Neural cell (in vitro differentiated cells): ENCODE measurements at regions not wholly inside any gene's neighbourhood (a gene's known extent, or its start where the extent isn't known, plus 50 kb on each side); places are given as distances from the start of the nearest gene placed in this dataset.
"Not testable (repeated sequence)": the region's sequence is repeated elsewhere in the genome, so short reads cannot be mapped to it uniquely, and the experiment has no call there.

Experiments
- H2AFZ ChIP-seq: fragments of 200-600, 300-800 bp; sonication (generic), shearing (Covaris generic); 2 replicates; pipeline ENCODE4 v1.6.0; 2014; ENCODE audit warnings: low read depth, mild to moderate bottlenecking, antibody characterized with exemption, low read length, moderate library complexity
- H3F3A ChIP-seq: fragments of 200-600 bp; shearing (Covaris generic); 2 replicates; pipeline ENCODE4 v1.6.1; 2016; ENCODE audit warnings: mild to moderate bottlenecking, moderate library complexity, mixed read lengths, antibody characterized with exemption, low read length; ENCODE audit not compliant: insufficient read depth, poor library complexity, severe bottlenecking
- H3K27ac ChIP-seq: fragments of 200-600, 300-800 bp; sonication (generic), shearing (Covaris generic); 2 replicates; pipeline ENCODE4 v1.5.1; 2014; ENCODE audit warnings: mild to moderate bottlenecking, low read length, moderate library complexity
- H3K27me3 ChIP-seq: fragments of 300-800, 200-600 bp; sonication (generic), shearing (Covaris generic); 2 replicates; pipeline ENCODE4 v1.6.0; 2014; ENCODE audit warnings: mild to moderate bottlenecking, low read depth, low read length, moderate library complexity; ENCODE audit not compliant: insufficient read depth
- H3K36me3 ChIP-seq: fragments of 300-800, 200-600 bp; sonication (generic), shearing (Covaris generic); 2 replicates; pipeline ENCODE4 v1.5.1; 2014; ENCODE audit warnings: mild to moderate bottlenecking, antibody characterized with exemption, low read length, moderate library complexity; ENCODE audit not compliant: insufficient read depth
- H3K4me2 ChIP-seq: fragments of 300-800, 200-600 bp; sonication (generic), shearing (Covaris generic); 2 replicates; pipeline ENCODE4 v1.6.0; 2014; ENCODE audit warnings: mild to moderate bottlenecking, low read length
- H3K4me3 ChIP-seq: fragments of 300-800, 200-600 bp; sonication (generic), shearing (Covaris generic); 2 replicates; pipeline ENCODE4 v1.5.1; 2014; ENCODE audit warnings: mild to moderate bottlenecking, low read length, moderate library complexity
- H3K79me2 ChIP-seq: fragments of 200-600 bp; shearing (Covaris generic); replicated peaks from 2 replicates; pipeline ENCODE4 v1.6.0; 2014; ENCODE audit warnings: mild to moderate bottlenecking, low read length, moderate library complexity; ENCODE audit not compliant: insufficient read depth
- H3K9ac ChIP-seq: fragments of 300-800, 200-600 bp; sonication (generic), shearing (Covaris generic); 2 replicates; pipeline ENCODE4 v1.6.1; 2016; ENCODE audit warnings: mild to moderate bottlenecking, low read length, mixed read lengths
- H3K9me2 ChIP-seq: fragments of 200-600 bp; shearing (Covaris generic); 2 replicates; pipeline ENCODE4 v1.6.1; 2016; ENCODE audit warnings: mild to moderate bottlenecking, low read length, mixed read lengths; ENCODE audit not compliant: insufficient read depth
- H3K9me3 ChIP-seq: fragments of 200-600, 300-800 bp; sonication (generic), shearing (Covaris generic); 2 replicates; pipeline ENCODE4 v1.6.1; 2016; ENCODE audit warnings: mild to moderate bottlenecking, mixed run types, low read length, moderate library complexity, mixed read lengths
- H4K20me1 ChIP-seq: fragments of 200-600 bp; shearing (Covaris generic); 2 replicates; pipeline ENCODE4 v1.6.1; 2016; ENCODE audit warnings: mild to moderate bottlenecking, mixed run types; ENCODE audit not compliant: insufficient read depth
- CTCF ChIP-seq: fragments of 450-650 bp; IDR thresholded peaks from 2 replicates; pipeline ENCODE4 v1.5.1; 2014; ENCODE audit warnings: antibody characterized with exemption, mild to moderate bottlenecking, moderate library complexity; ENCODE audit not compliant: poor library complexity, severe bottlenecking
- EP300 ChIP-seq: fragments of 450-650 bp; conservative IDR thresholded peaks from 2 replicates; pipeline ENCODE4 v1.6.1; 2014; ENCODE audit warnings: antibody characterized with exemption, mild to moderate bottlenecking, moderate library complexity; ENCODE audit not compliant: poor library complexity, severe bottlenecking
- EZH2 ChIP-seq: fragments of 200-600, 300-800 bp; shearing (Covaris generic), sonication (generic); IDR thresholded peaks from 2 replicates; pipeline ENCODE4 v1.6.1; 2014; ENCODE audit warnings: antibody characterized with exemption, low read length, borderline replicate concordance, mild to moderate bottlenecking; ENCODE audit not compliant: insufficient read depth, poor library complexity, severe bottlenecking
- MXI1 ChIP-seq: fragments of 450-650 bp; conservative IDR thresholded peaks from 2 replicates; pipeline ENCODE4 v1.6.1; 2014; ENCODE audit warnings: antibody characterized with exemption, mild to moderate bottlenecking; ENCODE audit not compliant: poor library complexity, severe bottlenecking
- POLR2AphosphoS5 ChIP-seq: IDR thresholded peaks from 2 replicates; pipeline ENCODE4 v1.6.1; 2012
- RAD21 ChIP-seq: fragments of 450-650 bp; conservative IDR thresholded peaks from 2 replicates; pipeline ENCODE4 v1.6.1; 2014; ENCODE audit warnings: antibody characterized with exemption, mild to moderate bottlenecking, moderate library complexity
- REST ChIP-seq: IDR thresholded peaks from 2 replicates; pipeline ENCODE4 v1.6.1; 2012; ENCODE audit warnings: borderline replicate concordance
- SMC3 ChIP-seq: fragments of 450-650 bp; conservative IDR thresholded peaks from 2 replicates; pipeline ENCODE4 v1.6.1; 2014; ENCODE audit warnings: antibody characterized with exemption, mild to moderate bottlenecking, moderate library complexity; ENCODE audit not compliant: poor library complexity
- TAF1 ChIP-seq: IDR thresholded peaks from 2 replicates; pipeline ENCODE4 v1.6.1; 2012; ENCODE audit warnings: low read depth

- Histone ChIP-seq H2AFZ (no peak overlapping the region), H3K4me3 (no peak overlapping the region), H3K9me2 (no peaks in the 10 kb centered on the region), H4K20me1 (no peaks in the 10 kb centered on the region), H3K4me2 (no peak overlapping the region), H3K9me3 (no peaks in the 10 kb centered on the region), H3K27me3 (no peaks in the 10 kb centered on the region), H3F3A (no peaks in the 10 kb centered on the region), H3K36me3 (no peaks in the 10 kb centered on the region), H3K27ac (no peak overlapping the region), H3K9ac (no peak overlapping the region), H3K79me2 (no peaks in the 10 kb centered on the region)
- no peak for TF ChIP-seq EP300
- TF ChIP-seq TAF1: no peak
- no peak for TF ChIP-seq MXI1
- TF ChIP-seq CTCF: no peak
- no peak for TF ChIP-seq RAD21
- no peak for TF ChIP-seq REST
- no peak for TF ChIP-seq POLR2AphosphoS5
- no peak for TF ChIP-seq EZH2
- TF ChIP-seq SMC3: no peak
These were observed 259.6 kb downstream of the SMARCA2 start for GRCh38 chr9:2274762-2275161.

GRCh38 chr9:2276296-2276695 lies 261.1 kb downstream of the SMARCA2 start:
- Histone ChIP-seq H4K20me1 (no peaks in the 10 kb centered on the region), H3K36me3 (no peaks in the 10 kb centered on the region), H3K9me2 (no peaks in the 10 kb centered on the region), H2AFZ (no peak overlapping the region), H3K27me3 (no peaks in the 10 kb centered on the region), H3F3A (no peaks in the 10 kb centered on the region), H3K4me3 (no peak overlapping the region), H3K4me2 (no peak overlapping the region), H3K79me2 (no peaks in the 10 kb centered on the region), H3K27ac (no peak overlapping the region), H3K9me3 (no peaks in the 10 kb centered on the region), H3K9ac (no peak overlapping the region)
- TF ChIP-seq SMC3: no peak
- no peak for TF ChIP-seq REST
- TF ChIP-seq EZH2: no peak
- TF ChIP-seq CTCF: no peak
- TF ChIP-seq EP300: no peak
- TF ChIP-seq RAD21: no peak

GRCh38 chr9:2277133-2277532 lies 262.0 kb downstream of the SMARCA2 start:
- H3K27ac ChIP-seq, H3F3A ChIP-seq, H3K79me2 ChIP-seq, H4K20me1 ChIP-seq, H3K36me3 ChIP-seq, H3K27me3 ChIP-seq, H3K4me2 ChIP-seq, H3K9me3 ChIP-seq, H2AFZ ChIP-seq, H3K9me2 ChIP-seq, H3K9ac ChIP-seq, H3K4me3 ChIP-seq: not testable (repeated sequence)
